ENCODE measurements at regions not wholly inside any gene's neighbourhood (a gene's known extent, or its start where the extent isn't known, plus 50 kb on each side); places are given as distances from the start of the nearest gene placed in this dataset.

DNA sequence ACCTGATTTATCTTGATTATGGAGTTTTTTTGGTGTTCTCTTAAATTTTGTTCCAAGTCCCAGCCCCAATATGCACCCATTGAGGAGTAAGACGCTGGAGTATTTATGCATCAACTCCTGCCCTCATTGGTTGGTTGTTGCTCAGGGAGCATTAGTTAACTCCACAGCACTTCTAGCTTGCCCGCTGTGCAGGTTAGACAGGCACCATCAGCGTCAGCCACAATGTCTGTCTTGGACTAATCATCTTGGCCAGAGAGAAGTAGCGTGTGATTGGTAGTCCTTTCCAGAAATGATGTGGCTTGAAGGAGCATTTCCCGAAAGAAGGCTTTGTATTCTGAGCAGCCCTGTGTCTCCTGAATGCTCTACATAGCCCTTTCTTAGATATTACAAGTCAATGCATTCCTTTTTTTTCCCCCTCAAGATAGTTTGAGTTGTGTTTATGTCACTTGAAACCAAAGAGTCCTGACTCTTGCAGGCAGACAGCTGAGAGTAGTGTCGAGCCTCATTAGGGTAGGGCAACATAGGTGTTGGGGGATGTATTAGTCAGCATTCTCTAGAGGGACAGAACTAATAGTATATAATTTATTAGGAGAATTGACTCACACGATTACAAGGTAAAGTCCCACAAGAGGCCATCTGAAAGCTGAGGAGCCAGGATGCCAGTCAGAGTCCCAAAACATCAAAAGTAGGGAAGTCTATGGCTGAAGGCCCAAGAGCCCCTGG, 94.6 kb upstream of the RCN1 start:
- Histone ChIP-seq H3K9me3 (ENCODE audit: control insufficient read depth in 4 of 4, insufficient read depth in 3 of 4, low read length in 3 of 4) (no peaks in the 10 kb centered on the region), H3K27ac (ENCODE audit: low read depth in 1 of 2, low read length in 1 of 2) (no peak overlapping the region)
- 86 to 89% methylated on average over 7 of the region's 7 CpGs for WGBS, 2 donors

DNA sequence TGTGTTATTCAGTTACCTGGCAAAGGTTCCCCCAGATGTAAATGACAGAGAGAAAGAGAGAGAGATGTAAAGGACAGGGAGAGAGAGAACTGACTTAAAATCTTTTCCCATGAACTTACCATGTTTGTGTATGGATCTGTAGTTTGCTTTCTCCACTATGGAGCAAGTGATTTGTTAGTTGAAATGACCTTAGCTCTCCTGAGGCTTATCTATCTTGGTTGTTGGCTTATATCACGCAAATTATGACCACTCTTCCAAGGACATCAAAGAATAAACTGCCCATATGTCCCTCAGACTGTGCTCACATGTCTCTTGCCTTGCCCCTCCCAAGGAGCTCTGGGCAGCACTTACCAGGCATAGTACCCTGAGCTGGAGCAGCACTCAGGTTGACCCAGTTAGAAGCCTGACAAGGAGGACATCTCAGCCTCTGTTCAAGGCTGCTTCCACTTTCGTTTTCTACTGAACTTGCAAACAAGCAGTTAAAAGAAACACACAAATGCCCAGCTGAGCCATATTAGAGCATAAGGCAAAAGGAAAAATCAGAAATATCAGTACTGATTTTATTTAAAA, 95.3 kb upstream of the RCN1 start:
- H3K36me3 ChIP-seq (ENCODE audit: control insufficient read depth in 4 of 4, insufficient read depth in 4 of 4, low read length in 4 of 4) = no peaks in the 10 kb centered on the region
- no peak overlapping the region for H3K4me3 ChIP-seq
- WGBS, 2 donors = 51 to 58% methylated on average over 2 of the region's 2 CpGs
- no peak for ATAC-seq (ENCODE audit: insufficient read depth, low FRiP score)
- H3K27ac ChIP-seq (ENCODE audit: low read depth in 1 of 2, low read length in 1 of 2) = no peak overlapping the region
- H3K9ac ChIP-seq (ENCODE audit: insufficient read depth in 1 of 2, low read length in 2 of 2) = no peak overlapping the region
- TF ChIP-seq, protein P1, sequence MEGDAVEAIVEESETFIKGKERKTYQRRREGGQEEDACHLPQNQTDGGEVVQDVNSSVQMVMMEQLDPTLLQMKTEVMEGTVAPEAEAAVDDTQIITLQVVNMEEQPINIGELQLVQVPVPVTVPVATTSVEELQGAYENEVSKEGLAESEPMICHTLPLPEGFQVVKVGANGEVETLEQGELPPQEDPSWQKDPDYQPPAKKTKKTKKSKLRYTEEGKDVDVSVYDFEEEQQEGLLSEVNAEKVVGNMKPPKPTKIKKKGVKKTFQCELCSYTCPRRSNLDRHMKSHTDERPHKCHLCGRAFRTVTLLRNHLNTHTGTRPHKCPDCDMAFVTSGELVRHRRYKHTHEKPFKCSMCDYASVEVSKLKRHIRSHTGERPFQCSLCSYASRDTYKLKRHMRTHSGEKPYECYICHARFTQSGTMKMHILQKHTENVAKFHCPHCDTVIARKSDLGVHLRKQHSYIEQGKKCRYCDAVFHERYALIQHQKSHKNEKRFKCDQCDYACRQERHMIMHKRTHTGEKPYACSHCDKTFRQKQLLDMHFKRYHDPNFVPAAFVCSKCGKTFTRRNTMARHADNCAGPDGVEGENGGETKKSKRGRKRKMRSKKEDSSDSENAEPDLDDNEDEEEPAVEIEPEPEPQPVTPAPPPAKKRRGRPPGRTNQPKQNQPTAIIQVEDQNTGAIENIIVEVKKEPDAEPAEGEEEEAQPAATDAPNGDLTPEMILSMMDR (IDR thresholded peaks at IDR 0.05; ENCODE audit: control extremely low read depth, extremely low read depth) = no peak
- H3K9me3 ChIP-seq (ENCODE audit: control insufficient read depth in 4 of 4, insufficient read depth in 3 of 4, low read length in 3 of 4) = no peaks in the 10 kb centered on the region
- peaks cover 0 to 13% (median 2%) of the 10 kb centered on the region in 3 donors for H3K27me3 ChIP-seq (ENCODE audit: control insufficient read depth in 3 of 3, insufficient read depth in 3 of 3, low read length in 2 of 3)
- peak in 2 of 3 donors; percentile 6 to 31 for DNase-seq
- H3K4me1 ChIP-seq (ENCODE audit: control insufficient read depth in 5 of 5, insufficient read depth in 5 of 5, low read length in 5 of 5) = peaks cover 0 to 1% (median 0%) of the 10 kb centered on the region in 5 donors

More for the DNA sequence above, 94.6 kb upstream of the RCN1 start:
- Histone ChIP-seq H3K9ac (ENCODE audit: insufficient read depth in 1 of 2, low read length in 2 of 2) (no peak overlapping the region), H3K27me3 (ENCODE audit: control insufficient read depth in 3 of 3, insufficient read depth in 3 of 3, low read length in 2 of 3) (peaks cover 0 to 10% (median 0%) of the 10 kb centered on the region in 3 donors), H3K4me3 (no peak overlapping the region), H3K36me3 (ENCODE audit: control insufficient read depth in 4 of 4, insufficient read depth in 4 of 4, low read length in 4 of 4) (no peaks in the 10 kb centered on the region), H3K4me1 (ENCODE audit: control insufficient read depth in 5 of 5, insufficient read depth in 5 of 5, low read length in 5 of 5) (peaks cover 0 to 1% (median 0%) of the 10 kb centered on the region in 5 donors)
- ATAC-seq (ENCODE audit: insufficient read depth, low FRiP score) (no peak), DNase-seq (no peak)
- TF ChIP-seq, protein P1 (IDR thresholded peaks at IDR 0.05; ENCODE audit: control extremely low read depth, extremely low read depth) = no peak

DNA sequence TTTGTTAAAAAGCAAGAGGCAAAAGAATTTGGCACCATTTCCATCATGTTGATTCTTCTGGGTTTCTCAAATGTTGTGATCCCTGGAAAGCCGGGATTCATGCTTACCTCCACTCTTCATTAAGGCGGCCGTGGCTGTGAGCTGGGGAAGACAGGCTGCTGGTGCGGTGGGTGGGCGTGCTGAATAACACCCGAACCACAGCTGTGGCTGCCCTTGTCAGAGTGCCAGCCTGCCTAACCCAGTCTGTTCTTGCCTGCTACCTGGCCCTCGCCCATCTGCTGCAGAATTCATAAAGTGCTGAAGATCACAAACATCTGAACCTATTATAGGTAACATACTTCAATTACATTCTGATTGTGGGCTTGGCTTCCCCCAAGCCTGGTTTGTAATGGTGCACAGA, 95.8 kb upstream of the RCN1 start:
- 85% methylated on average over 7 of the region's 7 CpGs for WGBS, 2 donors
- no peak overlapping the region for H3K27ac ChIP-seq (ENCODE audit: low read depth in 1 of 2, low read length in 1 of 2)
- H3K36me3 ChIP-seq (ENCODE audit: control insufficient read depth in 4 of 4, insufficient read depth in 4 of 4, low read length in 4 of 4) = no peaks in the 10 kb centered on the region
- ATAC-seq (ENCODE audit: insufficient read depth, low FRiP score) (no peak), DNase-seq (no peak)
- H3K4me3 ChIP-seq = no peak overlapping the region
- H3K9ac ChIP-seq (ENCODE audit: insufficient read depth in 1 of 2, low read length in 2 of 2) = no peak overlapping the region
- TF ChIP-seq, protein P1 (IDR thresholded peaks at IDR 0.05; ENCODE audit: control extremely low read depth, extremely low read depth) = no peak
- H3K4me1 ChIP-seq (ENCODE audit: control insufficient read depth in 5 of 5, insufficient read depth in 5 of 5, low read length in 5 of 5) = peaks cover 0 to 1% (median 0%) of the 10 kb centered on the region in 5 donors
- peaks cover 0 to 15% (median 5%) of the 10 kb centered on the region in 3 donors for H3K27me3 ChIP-seq (ENCODE audit: control insufficient read depth in 3 of 3, insufficient read depth in 3 of 3, low read length in 2 of 3)
- H3K9me3 ChIP-seq (ENCODE audit: control insufficient read depth in 4 of 4, insufficient read depth in 3 of 4, low read length in 3 of 4) = no peaks in the 10 kb centered on the region

All from lung (tissue), 11 donors.